ENCODE measurements at regions not wholly inside any gene's neighbourhood (a gene's known extent, or its start where the extent isn't known, plus 50 kb on each side); places are given as distances from the start of the nearest gene placed in this dataset.

DNA sequence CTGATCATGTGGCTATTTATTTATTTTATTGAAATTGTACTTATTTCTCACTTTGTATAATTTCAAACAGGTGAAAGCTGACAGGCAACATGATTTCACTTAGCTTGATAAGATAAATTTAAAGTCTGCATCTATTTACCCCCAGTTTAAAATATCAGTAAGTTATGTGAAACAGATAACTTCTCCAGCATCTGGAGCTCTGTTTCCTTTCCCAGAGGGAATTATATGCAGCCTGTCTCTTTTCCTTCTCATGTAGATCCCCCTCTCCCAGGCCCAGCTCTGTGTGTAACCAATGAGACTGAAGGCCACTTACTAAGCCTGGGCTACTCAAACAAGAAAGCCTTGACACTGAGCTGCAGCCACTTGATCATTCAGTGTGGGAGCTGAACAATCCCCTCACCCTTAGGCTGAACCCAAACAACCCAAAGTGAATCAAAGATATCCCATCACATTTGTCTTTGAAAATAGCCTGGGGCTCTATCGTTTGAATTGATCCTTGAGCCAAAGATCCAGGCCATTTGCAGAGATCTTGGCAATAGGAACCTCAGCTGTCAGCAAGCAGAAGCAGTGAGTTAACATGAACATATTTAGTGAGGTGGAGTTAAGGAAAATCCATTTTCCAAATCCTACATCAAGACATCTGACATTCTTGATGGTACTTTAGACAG, 383.9 kb downstream of the TGFB2 start:
- no peak for TF ChIP-seq POLR2A (IDR thresholded peaks at IDR 0.05)
- TF ChIP-seq, protein P1, sequence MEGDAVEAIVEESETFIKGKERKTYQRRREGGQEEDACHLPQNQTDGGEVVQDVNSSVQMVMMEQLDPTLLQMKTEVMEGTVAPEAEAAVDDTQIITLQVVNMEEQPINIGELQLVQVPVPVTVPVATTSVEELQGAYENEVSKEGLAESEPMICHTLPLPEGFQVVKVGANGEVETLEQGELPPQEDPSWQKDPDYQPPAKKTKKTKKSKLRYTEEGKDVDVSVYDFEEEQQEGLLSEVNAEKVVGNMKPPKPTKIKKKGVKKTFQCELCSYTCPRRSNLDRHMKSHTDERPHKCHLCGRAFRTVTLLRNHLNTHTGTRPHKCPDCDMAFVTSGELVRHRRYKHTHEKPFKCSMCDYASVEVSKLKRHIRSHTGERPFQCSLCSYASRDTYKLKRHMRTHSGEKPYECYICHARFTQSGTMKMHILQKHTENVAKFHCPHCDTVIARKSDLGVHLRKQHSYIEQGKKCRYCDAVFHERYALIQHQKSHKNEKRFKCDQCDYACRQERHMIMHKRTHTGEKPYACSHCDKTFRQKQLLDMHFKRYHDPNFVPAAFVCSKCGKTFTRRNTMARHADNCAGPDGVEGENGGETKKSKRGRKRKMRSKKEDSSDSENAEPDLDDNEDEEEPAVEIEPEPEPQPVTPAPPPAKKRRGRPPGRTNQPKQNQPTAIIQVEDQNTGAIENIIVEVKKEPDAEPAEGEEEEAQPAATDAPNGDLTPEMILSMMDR (IDR thresholded peaks at IDR 0.05 in 8 of 11, conservative IDR thresholded peaks at IDR 0.05 in 3 of 11): no peak
